GM23338 (cell line): ENCODE measurements at regions not wholly inside any gene's neighbourhood (a gene's known extent, or its start where the extent isn't known, plus 50 kb on each side); places are given as distances from the start of the nearest gene placed in this dataset.

Source experiments
- ATAC-seq: fragments of 200-7000 bp; cut with Tn5 transposase; 3 replicates; pipeline ENCODE4 v1.9.1; 2020
- DNase-seq: peaks from one replicate; pipeline ENCODE4 v3.0.0-alpha.2; 2015; ENCODE audit warnings: low spot score
- H2AFZ ChIP-seq: fragments of 200-600 bp; sonication (generic); 2 replicates; pipeline ENCODE4 v1.8.0; 2016; ENCODE audit warnings: antibody characterized with exemption, mild to moderate bottlenecking, moderate library complexity
- H3F3A ChIP-seq: fragments of 200-600 bp; sonication (generic); replicated peaks from 2 replicates; pipeline ENCODE4 v1.8.0; 2017; ENCODE audit warnings: antibody characterized with exemption, mixed run types, low read depth
- H3K27ac ChIP-seq: fragments of 200-600 bp; sonication (generic); 2 replicates; pipeline ENCODE4 v1.6.1; 2016; ENCODE audit warnings: low read depth
- H3K27me3 ChIP-seq: fragments of 200-600 bp; sonication (generic); 2 replicates; pipeline ENCODE4 v1.8.0; 2016; ENCODE audit warnings: mild to moderate bottlenecking, mixed run types, moderate library complexity; ENCODE audit not compliant: insufficient read depth
- H3K36me3 ChIP-seq: fragments of 200-600 bp; sonication (generic); 2 replicates; pipeline ENCODE4 v1.8.0; 2016; ENCODE audit warnings: mild to moderate bottlenecking; ENCODE audit not compliant: insufficient read depth
- H3K4me1 ChIP-seq: fragments of 200-600 bp; sonication (generic); 2 replicates; pipeline ENCODE4 v1.8.0; 2016; ENCODE audit warnings: mild to moderate bottlenecking, moderate library complexity; ENCODE audit not compliant: insufficient read depth
- H3K4me2 ChIP-seq: fragments of 200-600 bp; sonication (generic); 2 replicates; pipeline ENCODE4 v1.7.1; 2017; ENCODE audit warnings: mixed run types
- H3K4me3 ChIP-seq: fragments of 200-600 bp; sonication (generic); 2 replicates; pipeline ENCODE4 v1.6.1; 2016; ENCODE audit warnings: mixed run types
- H3K79me2 ChIP-seq: fragments of 200-600 bp; sonication (generic); replicated peaks from 2 replicates; pipeline ENCODE4 v1.8.0; 2017; ENCODE audit warnings: mild to moderate bottlenecking; ENCODE audit not compliant: insufficient read depth
- H3K9me2 ChIP-seq: fragments of 200-600 bp; sonication (generic); 2 replicates; pipeline ENCODE4 v1.8.0; 2017; ENCODE audit not compliant: insufficient read depth
- H4K20me1 ChIP-seq: fragments of 200-600 bp; sonication (generic); replicated peaks from 2 replicates; pipeline ENCODE4 v1.8.0; 2017; ENCODE audit warnings: mild to moderate bottlenecking; ENCODE audit not compliant: insufficient read depth
- H3K27ac Mint-ChIP-seq: 2 replicates; pipeline ENCODE4 v1.8.0; 2020; ENCODE audit warnings: inconsistent platforms, mild to moderate bottlenecking, moderate library complexity, mixed read lengths
- H3K27me3 Mint-ChIP-seq: 3 replicates; pipeline ENCODE4 v1.8.0; 2022; ENCODE audit warnings: low read depth, mild to moderate bottlenecking, moderate library complexity, mixed read lengths, inconsistent platforms; ENCODE audit not compliant: insufficient read depth, poor library complexity
- H3K36me3 Mint-ChIP-seq: 3 replicates; pipeline ENCODE4 v1.8.0; 2021; ENCODE audit warnings: low read depth, mild to moderate bottlenecking, inconsistent platforms, moderate library complexity, mixed read lengths
- H3K4me1 Mint-ChIP-seq: 3 replicates; pipeline ENCODE4 v1.8.0; 2020; ENCODE audit warnings: mild to moderate bottlenecking, inconsistent platforms, mixed read lengths
- H3K4me3 Mint-ChIP-seq: 3 replicates; pipeline ENCODE4 v1.8.0; 2021; ENCODE audit warnings: moderate library complexity, mild to moderate bottlenecking, inconsistent platforms, mixed read lengths
- H3K9me3 Mint-ChIP-seq: 3 replicates; pipeline ENCODE4 v1.8.0; 2020; ENCODE audit warnings: moderate library complexity, mild to moderate bottlenecking, inconsistent platforms, mixed read lengths
- CREB1 ChIP-seq: fragments of 250-450 bp; sonication (Bioruptor Pico); IDR thresholded peaks from 2 replicates; pipeline ENCODE4 v1.5.0; 2020; ENCODE audit warnings: low read depth, mild to moderate bottlenecking, moderate library complexity
- EZH2 ChIP-seq: fragments of 200-600 bp; sonication (generic); IDR thresholded peaks from one replicate; pipeline ENCODE4 v1.8.0; 2017; ENCODE audit warnings: antibody characterized with exemption, mild to moderate bottlenecking, low read depth; ENCODE audit not compliant: unreplicated experiment
- JUNB ChIP-seq: IDR thresholded peaks from one replicate; pipeline ENCODE4 v1.6.1; 2016; ENCODE audit warnings: antibody characterized with exemption; ENCODE audit not compliant: unreplicated experiment
- NANOG ChIP-seq: IDR thresholded peaks from 2 replicates; pipeline ENCODE4 v1.6.1; 2016; ENCODE audit warnings: antibody characterized with exemption, borderline replicate concordance
- POLR2AphosphoS5 ChIP-seq: IDR thresholded peaks from 2 replicates; pipeline ENCODE4 v1.6.1; 2016; ENCODE audit warnings: antibody characterized with exemption, low read depth
- STAT1 ChIP-seq: IDR thresholded peaks from one replicate; pipeline ENCODE4 v1.6.1; 2016; ENCODE audit warnings: antibody characterized with exemption; ENCODE audit not compliant: unreplicated experiment
- ZNF114 ChIP-seq: fragments of 250-450 bp; sonication (Bioruptor Pico); IDR thresholded peaks from 2 replicates; pipeline ENCODE4 v1.5.0; 2020; ENCODE audit warnings: mild to moderate bottlenecking, moderate library complexity
- ZNF331 ChIP-seq: fragments of 250-450 bp; sonication (Bioruptor Pico); IDR thresholded peaks from 2 replicates; pipeline ENCODE4 v1.5.0; 2020; ENCODE audit warnings: low read depth, mild to moderate bottlenecking, moderate library complexity
- TF ChIP-seq, protein P1 (sequence below): IDR thresholded peaks from one replicate; pipeline ENCODE4 v1.6.1; 2018; ENCODE audit warnings: antibody characterized with exemption; ENCODE audit not compliant: unreplicated experiment
- TF ChIP-seq, protein P2 (sequence below): fragments of 250-450 bp; sonication (Bioruptor Pico); IDR thresholded peaks from 2 replicates; pipeline ENCODE4 v1.5.0; 2020; ENCODE audit warnings: mild to moderate bottlenecking, moderate library complexity
- TF ChIP-seq, protein P3 (sequence below), 2 experiments: fragments of 200-600 bp in 1 of 2; sonication (generic) in 1 of 2; conservative IDR thresholded peaks; 2 replicates each; pipeline versions ENCODE4 v1.5.1 to v1.6.1; 2016 to 2017; ENCODE audit warnings: antibody characterized with exemption in 2 of 2, low read depth in 2 of 2, mild to moderate bottlenecking in 2 of 2, moderate library complexity in 1 of 2

DNA sequence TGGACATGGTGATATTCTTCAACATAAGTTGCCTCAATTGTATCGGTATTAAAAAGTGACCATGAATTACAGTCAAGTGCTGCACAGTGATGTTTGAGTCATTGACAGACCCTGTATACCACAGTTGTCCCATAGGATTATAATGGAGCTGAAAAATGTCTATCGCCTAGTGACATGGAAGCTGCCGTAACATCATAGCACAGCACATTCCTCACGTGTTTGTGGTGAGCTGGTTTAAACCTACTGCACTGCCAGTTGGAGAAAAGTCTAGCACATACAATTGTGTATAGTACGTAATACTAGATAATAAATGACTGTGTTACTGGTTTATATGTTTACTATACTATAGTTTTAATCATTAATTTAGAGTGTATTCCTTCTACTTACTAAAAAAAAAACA is 150.2 kb downstream of the CDH26 start (continued):
- TF ChIP-seq, protein P1, sequence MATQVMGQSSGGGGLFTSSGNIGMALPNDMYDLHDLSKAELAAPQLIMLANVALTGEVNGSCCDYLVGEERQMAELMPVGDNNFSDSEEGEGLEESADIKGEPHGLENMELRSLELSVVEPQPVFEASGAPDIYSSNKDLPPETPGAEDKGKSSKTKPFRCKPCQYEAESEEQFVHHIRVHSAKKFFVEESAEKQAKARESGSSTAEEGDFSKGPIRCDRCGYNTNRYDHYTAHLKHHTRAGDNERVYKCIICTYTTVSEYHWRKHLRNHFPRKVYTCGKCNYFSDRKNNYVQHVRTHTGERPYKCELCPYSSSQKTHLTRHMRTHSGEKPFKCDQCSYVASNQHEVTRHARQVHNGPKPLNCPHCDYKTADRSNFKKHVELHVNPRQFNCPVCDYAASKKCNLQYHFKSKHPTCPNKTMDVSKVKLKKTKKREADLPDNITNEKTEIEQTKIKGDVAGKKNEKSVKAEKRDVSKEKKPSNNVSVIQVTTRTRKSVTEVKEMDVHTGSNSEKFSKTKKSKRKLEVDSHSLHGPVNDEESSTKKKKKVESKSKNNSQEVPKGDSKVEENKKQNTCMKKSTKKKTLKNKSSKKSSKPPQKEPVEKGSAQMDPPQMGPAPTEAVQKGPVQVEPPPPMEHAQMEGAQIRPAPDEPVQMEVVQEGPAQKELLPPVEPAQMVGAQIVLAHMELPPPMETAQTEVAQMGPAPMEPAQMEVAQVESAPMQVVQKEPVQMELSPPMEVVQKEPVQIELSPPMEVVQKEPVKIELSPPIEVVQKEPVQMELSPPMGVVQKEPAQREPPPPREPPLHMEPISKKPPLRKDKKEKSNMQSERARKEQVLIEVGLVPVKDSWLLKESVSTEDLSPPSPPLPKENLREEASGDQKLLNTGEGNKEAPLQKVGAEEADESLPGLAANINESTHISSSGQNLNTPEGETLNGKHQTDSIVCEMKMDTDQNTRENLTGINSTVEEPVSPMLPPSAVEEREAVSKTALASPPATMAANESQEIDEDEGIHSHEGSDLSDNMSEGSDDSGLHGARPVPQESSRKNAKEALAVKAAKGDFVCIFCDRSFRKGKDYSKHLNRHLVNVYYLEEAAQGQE = no peak
- TF ChIP-seq EZH2 = no peak

GRCh38 chr20:60113024-60113724 is 155.0 kb downstream of the CDH26 start:
- no peak overlapping the region for H2AFZ ChIP-seq
- peaks cover 3% of the 10 kb centered on the region; the same call in 1 of the 2 replicates for H3K27me3 ChIP-seq
- H3K4me3 ChIP-seq = no peak overlapping the region
- H3K36me3 ChIP-seq = no peaks in the 10 kb centered on the region
- Mint-ChIP-seq H3K36me3 (no peaks in the 10 kb centered on the region), H3K9me3 (no peaks in the 10 kb centered on the region), H3K4me3 (no peak overlapping the region), H3K4me1 (peaks cover 6% of the 10 kb centered on the region; the same call in 2 of the 3 replicates), H3K27me3 (peaks cover 13% of the 10 kb centered on the region), H3K27ac (no peak overlapping the region)
- no peaks in the 10 kb centered on the region for H3F3A ChIP-seq
- no peaks in the 10 kb centered on the region for H3K79me2 ChIP-seq
- H3K4me1 ChIP-seq = no peaks in the 10 kb centered on the region
- no peaks in the 10 kb centered on the region for H3K9me2 ChIP-seq
- H3K27ac ChIP-seq = no peak overlapping the region
- ATAC-seq = no peak
- no peak for TF ChIP-seq JUNB
- no peak for TF ChIP-seq ZNF331 (CRISPR knock-in tag)
- no peak for TF ChIP-seq POLR2AphosphoS5
- no peak for TF ChIP-seq EZH2
- TF ChIP-seq, protein P2, sequence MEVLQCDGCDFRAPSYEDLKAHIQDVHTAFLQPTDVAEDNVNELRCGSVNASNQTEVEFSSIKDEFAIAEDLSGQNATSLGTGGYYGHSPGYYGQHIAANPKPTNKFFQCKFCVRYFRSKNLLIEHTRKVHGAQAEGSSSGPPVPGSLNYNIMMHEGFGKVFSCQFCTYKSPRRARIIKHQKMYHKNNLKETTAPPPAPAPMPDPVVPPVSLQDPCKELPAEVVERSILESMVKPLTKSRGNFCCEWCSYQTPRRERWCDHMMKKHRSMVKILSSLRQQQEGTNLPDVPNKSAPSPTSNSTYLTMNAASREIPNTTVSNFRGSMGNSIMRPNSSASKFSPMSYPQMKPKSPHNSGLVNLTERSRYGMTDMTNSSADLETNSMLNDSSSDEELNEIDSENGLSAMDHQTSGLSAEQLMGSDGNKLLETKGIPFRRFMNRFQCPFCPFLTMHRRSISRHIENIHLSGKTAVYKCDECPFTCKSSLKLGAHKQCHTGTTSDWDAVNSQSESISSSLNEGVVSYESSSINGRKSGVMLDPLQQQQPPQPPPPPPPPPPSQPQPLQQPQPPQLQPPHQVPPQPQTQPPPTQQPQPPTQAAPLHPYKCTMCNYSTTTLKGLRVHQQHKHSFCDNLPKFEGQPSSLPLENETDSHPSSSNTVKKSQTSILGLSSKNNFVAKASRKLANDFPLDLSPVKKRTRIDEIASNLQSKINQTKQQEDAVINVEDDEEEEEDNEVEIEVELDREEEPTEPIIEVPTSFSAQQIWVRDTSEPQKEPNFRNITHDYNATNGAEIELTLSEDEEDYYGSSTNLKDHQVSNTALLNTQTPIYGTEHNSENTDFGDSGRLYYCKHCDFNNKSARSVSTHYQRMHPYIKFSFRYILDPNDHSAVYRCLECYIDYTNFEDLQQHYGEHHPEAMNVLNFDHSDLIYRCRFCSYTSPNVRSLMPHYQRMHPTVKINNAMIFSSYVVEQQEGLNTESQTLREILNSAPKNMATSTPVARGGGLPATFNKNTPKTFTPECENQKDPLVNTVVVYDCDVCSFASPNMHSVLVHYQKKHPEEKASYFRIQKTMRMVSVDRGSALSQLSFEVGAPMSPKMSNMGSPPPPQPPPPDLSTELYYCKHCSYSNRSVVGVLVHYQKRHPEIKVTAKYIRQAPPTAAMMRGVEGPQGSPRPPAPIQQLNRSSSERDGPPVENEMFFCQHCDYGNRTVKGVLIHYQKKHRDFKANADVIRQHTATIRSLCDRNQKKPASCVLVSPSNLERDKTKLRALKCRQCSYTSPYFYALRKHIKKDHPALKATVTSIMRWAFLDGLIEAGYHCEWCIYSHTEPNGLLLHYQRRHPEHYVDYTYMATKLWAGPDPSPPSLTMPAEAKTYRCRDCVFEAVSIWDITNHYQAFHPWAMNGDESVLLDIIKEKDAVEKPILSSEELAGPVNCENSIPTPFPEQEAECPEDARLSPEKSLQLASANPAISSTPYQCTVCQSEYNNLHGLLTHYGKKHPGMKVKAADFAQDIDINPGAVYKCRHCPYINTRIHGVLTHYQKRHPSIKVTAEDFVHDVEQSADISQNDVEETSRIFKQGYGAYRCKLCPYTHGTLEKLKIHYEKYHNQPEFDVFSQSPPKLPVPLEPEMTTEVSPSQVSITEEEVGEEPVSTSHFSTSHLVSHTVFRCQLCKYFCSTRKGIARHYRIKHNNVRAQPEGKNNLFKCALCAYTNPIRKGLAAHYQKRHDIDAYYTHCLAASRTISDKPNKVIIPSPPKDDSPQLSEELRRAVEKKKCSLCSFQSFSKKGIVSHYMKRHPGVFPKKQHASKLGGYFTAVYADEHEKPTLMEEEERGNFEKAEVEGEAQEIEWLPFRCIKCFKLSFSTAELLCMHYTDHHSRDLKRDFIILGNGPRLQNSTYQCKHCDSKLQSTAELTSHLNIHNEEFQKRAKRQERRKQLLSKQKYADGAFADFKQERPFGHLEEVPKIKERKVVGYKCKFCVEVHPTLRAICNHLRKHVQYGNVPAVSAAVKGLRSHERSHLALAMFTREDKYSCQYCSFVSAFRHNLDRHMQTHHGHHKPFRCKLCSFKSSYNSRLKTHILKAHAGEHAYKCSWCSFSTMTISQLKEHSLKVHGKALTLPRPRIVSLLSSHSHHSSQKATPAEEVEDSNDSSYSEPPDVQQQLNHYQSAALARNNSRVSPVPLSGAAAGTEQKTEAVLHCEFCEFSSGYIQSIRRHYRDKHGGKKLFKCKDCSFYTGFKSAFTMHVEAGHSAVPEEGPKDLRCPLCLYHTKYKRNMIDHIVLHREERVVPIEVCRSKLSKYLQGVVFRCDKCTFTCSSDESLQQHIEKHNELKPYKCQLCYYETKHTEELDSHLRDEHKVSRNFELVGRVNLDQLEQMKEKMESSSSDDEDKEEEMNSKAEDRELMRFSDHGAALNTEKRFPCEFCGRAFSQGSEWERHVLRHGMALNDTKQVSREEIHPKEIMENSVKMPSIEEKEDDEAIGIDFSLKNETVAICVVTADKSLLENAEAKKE (CRISPR knock-in tag) = no peak
- TF ChIP-seq, protein P3, sequence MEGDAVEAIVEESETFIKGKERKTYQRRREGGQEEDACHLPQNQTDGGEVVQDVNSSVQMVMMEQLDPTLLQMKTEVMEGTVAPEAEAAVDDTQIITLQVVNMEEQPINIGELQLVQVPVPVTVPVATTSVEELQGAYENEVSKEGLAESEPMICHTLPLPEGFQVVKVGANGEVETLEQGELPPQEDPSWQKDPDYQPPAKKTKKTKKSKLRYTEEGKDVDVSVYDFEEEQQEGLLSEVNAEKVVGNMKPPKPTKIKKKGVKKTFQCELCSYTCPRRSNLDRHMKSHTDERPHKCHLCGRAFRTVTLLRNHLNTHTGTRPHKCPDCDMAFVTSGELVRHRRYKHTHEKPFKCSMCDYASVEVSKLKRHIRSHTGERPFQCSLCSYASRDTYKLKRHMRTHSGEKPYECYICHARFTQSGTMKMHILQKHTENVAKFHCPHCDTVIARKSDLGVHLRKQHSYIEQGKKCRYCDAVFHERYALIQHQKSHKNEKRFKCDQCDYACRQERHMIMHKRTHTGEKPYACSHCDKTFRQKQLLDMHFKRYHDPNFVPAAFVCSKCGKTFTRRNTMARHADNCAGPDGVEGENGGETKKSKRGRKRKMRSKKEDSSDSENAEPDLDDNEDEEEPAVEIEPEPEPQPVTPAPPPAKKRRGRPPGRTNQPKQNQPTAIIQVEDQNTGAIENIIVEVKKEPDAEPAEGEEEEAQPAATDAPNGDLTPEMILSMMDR (conservative IDR thresholded peaks at IDR 0.05; ENCODE audit: low read depth in 2 of 2) = no peak
- no peak for TF ChIP-seq NANOG
- TF ChIP-seq STAT1 = no peak
- TF ChIP-seq ZNF114 (CRISPR knock-in tag) = no peak
- TF ChIP-seq CREB1 (CRISPR knock-in tag) = no peak
- no peak for DNase-seq
- H4K20me1 ChIP-seq = no peaks in the 10 kb centered on the region
- no peak overlapping the region for H3K4me2 ChIP-seq
